ENCODE measurements at regions not wholly inside any gene's neighbourhood (a gene's known extent, or its start where the extent isn't known, plus 50 kb on each side); places are given as distances from the start of the nearest gene placed in this dataset.

GRCh38 chrX:11996810-11997209, 141.5 kb upstream of the FRMPD4 start:
- TF ChIP-seq CTCF (IDR thresholded peaks at IDR 0.05) (no peak), POLR2A (IDR thresholded peaks at IDR 0.05) (no peak), POLR2AphosphoS5 (IDR thresholded peaks at IDR 0.05) (no peak), EP300 (IDR thresholded peaks at IDR 0.05) (no peak)

Measured in gastroesophageal sphincter (tissue), 3 donors.